DOHH2 (cell line): ENCODE measurements at regions not wholly inside any gene's neighbourhood (a gene's known extent, or its start where the extent isn't known, plus 50 kb on each side); places are given as distances from the start of the nearest gene placed in this dataset.

Experiments
- EZH2phosphoT487 ChIP-seq: fragments of 200-600 bp; sonication (generic); IDR thresholded peaks from 2 replicates; pipeline ENCODE4 v1.6.1; 2017; ENCODE audit warnings: borderline replicate concordance, mild to moderate bottlenecking, antibody characterized with exemption, low read length, moderate library complexity, mixed read lengths
- TF ChIP-seq, protein P1 (sequence below): fragments of 200-600 bp; sonication (generic); IDR thresholded peaks from one replicate; pipeline ENCODE4 v1.5.1; 2014; ENCODE audit warnings: antibody characterized with exemption, mild to moderate bottlenecking, low read depth, low read length; ENCODE audit not compliant: poor library complexity, severe bottlenecking

DNA sequence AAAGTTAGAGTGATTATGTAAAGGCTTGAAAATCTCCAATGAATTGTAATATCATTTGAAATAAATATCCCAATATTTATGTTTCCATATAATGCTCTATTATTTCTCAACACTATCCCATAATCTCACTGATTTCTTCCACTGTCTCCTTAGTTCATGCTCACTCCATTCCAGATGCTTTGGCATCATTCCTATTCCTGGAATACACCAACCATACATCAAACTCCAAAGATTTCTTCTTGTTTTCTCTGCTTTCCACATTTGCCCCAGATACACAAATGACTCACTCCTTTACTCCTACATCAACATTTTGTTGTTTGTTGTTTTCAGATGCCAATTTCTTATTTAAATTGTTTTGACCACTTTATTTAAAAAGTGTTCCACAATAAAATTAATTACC lies 1390.8 kb downstream of the ZPLD1 start:
- TF ChIP-seq, protein P1, sequence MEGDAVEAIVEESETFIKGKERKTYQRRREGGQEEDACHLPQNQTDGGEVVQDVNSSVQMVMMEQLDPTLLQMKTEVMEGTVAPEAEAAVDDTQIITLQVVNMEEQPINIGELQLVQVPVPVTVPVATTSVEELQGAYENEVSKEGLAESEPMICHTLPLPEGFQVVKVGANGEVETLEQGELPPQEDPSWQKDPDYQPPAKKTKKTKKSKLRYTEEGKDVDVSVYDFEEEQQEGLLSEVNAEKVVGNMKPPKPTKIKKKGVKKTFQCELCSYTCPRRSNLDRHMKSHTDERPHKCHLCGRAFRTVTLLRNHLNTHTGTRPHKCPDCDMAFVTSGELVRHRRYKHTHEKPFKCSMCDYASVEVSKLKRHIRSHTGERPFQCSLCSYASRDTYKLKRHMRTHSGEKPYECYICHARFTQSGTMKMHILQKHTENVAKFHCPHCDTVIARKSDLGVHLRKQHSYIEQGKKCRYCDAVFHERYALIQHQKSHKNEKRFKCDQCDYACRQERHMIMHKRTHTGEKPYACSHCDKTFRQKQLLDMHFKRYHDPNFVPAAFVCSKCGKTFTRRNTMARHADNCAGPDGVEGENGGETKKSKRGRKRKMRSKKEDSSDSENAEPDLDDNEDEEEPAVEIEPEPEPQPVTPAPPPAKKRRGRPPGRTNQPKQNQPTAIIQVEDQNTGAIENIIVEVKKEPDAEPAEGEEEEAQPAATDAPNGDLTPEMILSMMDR: no peak
- TF ChIP-seq EZH2phosphoT487: no peak
